A673 (cell line): ENCODE measurements at regions not wholly inside any gene's neighbourhood (a gene's known extent, or its start where the extent isn't known, plus 50 kb on each side); places are given as distances from the start of the nearest gene placed in this dataset.

Experiments used
- BruUV-seq: library from RNA; stranded (reverse); fragments of 400-500 nt; replicated peaks from 2 replicates; lab custom pipeline; 2021; lab: Mats Ljungman, UMichigan
- CTCF ChIA-PET: fragments of 300-600 bp; sonication (Branson Sonifier 250); formaldehyde crosslinking; loops from one replicate; lab custom pipeline; 2022; ENCODE audit warnings: antibody characterized with exemption; lab: Charles Lee
- POLR2A ChIA-PET: fragments of 300-600 bp; sonication (Branson Sonifier 250); formaldehyde crosslinking; loops from one replicate; lab custom pipeline; 2022; ENCODE audit warnings: antibody characterized with exemption; ENCODE audit not compliant: low non-redundant PET; lab: Charles Lee
- DNase-seq: peaks from one replicate; pipeline ENCODE4 v3.0.0-alpha.2; 2015; ENCODE audit warnings: low spot score
- H3K27ac ChIP-seq: fragments of 200-600 bp; sonication (generic); 2 replicates; pipeline ENCODE4 v1.5.1; 2016; ENCODE audit warnings: mixed run types, low read depth, mild to moderate bottlenecking, mixed read lengths, antibody characterized with exemption, low read length; ENCODE audit not compliant: poor library complexity, severe bottlenecking
- H3K27me3 ChIP-seq: fragments of 200-600 bp; sonication (generic); replicated peaks from 2 replicates; pipeline ENCODE4 v1.6.1; 2017; ENCODE audit warnings: mixed run types, low read depth, mild to moderate bottlenecking, mixed read lengths, antibody characterized with exemption, low read length; ENCODE audit not compliant: insufficient read depth, poor library complexity
- H3K36me3 ChIP-seq: fragments of 200-600 bp; sonication (generic); 2 replicates; pipeline ENCODE4 v1.6.1; 2016; ENCODE audit warnings: mixed run types, mild to moderate bottlenecking, mixed read lengths, antibody characterized with exemption, low read length; ENCODE audit not compliant: insufficient read depth, poor library complexity, severe bottlenecking
- H3K4me1 ChIP-seq: fragments of 200-600 bp; sonication (generic); 2 replicates; pipeline ENCODE4 v1.6.1; 2017; ENCODE audit warnings: mixed run types, mild to moderate bottlenecking, mixed read lengths, antibody characterized with exemption, low read length; ENCODE audit not compliant: insufficient read depth, poor library complexity, severe bottlenecking
- H3K4me3 ChIP-seq: fragments of 200-600 bp; sonication (generic); 2 replicates; pipeline ENCODE4 v1.5.1; 2016; ENCODE audit warnings: low read depth, mixed run types, mild to moderate bottlenecking, mixed read lengths, low read length; ENCODE audit not compliant: poor library complexity, severe bottlenecking
- H3K9me3 ChIP-seq: fragments of 200-600 bp; sonication (generic); 2 replicates; pipeline ENCODE4 v1.6.1; 2016; ENCODE audit warnings: mixed run types, low read depth, mild to moderate bottlenecking, mixed read lengths, antibody characterized with exemption, low read length; ENCODE audit not compliant: poor library complexity, severe bottlenecking
- EZH2 ChIP-seq: fragments of 200-600 bp; sonication (generic); IDR thresholded peaks from 2 replicates; pipeline ENCODE4 v1.6.1; 2017; ENCODE audit warnings: borderline replicate concordance, low read depth, mild to moderate bottlenecking, mixed read lengths, antibody characterized with exemption, low read length; ENCODE audit not compliant: poor library complexity, severe bottlenecking
- intact Hi-C: fragments of 100-400 bp; cut with micrococcal nuclease; formaldehyde crosslinking; loops from one replicate; pipeline ENCODE4 v1.10.0; 2022; ENCODE audit not compliant: unreplicated experiment
- TF ChIP-seq, protein P1 (sequence below): fragments of 300-800, 200-600 bp; sonication (generic); conservative IDR thresholded peaks from 2 replicates; pipeline ENCODE4 v1.5.1; 2017; ENCODE audit warnings: low read depth, mild to moderate bottlenecking, antibody characterized with exemption, low read length, moderate library complexity, mixed read lengths

DNA sequence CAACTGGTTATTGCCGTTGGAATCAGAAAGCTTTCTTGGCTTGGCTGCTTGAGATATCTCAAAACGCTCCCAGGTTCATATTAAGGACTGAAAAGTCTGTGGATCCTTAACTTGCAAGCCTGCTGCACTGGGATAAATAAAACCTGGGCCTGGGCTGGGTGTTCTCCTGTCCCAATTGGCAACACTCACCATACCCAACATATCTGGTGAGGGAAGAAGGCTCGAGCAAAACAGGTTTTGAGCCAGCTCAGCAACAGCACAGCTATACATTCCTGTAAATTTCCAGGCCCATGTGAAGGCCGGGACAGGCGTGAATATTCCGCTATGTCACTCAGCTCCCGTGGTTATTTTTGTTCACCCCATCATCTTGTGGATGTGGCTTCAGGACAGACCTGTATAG lies 169.0 kb upstream of the BCL6 start:
- Histone ChIP-seq H3K4me1 (no peaks in the 10 kb centered on the region), H3K4me3 (no peak overlapping the region), H3K27ac (no peak overlapping the region), H3K27me3 (no peaks in the 10 kb centered on the region), H3K9me3 (no peaks in the 10 kb centered on the region), H3K36me3 (no peaks in the 10 kb centered on the region)
- no TSS peak for BruUV-seq
- DNase-seq, result no peak
- CTCF ChIA-PET, result no interaction called here
- intact Hi-C loops, result no loop called here
- TF ChIP-seq, protein P1, sequence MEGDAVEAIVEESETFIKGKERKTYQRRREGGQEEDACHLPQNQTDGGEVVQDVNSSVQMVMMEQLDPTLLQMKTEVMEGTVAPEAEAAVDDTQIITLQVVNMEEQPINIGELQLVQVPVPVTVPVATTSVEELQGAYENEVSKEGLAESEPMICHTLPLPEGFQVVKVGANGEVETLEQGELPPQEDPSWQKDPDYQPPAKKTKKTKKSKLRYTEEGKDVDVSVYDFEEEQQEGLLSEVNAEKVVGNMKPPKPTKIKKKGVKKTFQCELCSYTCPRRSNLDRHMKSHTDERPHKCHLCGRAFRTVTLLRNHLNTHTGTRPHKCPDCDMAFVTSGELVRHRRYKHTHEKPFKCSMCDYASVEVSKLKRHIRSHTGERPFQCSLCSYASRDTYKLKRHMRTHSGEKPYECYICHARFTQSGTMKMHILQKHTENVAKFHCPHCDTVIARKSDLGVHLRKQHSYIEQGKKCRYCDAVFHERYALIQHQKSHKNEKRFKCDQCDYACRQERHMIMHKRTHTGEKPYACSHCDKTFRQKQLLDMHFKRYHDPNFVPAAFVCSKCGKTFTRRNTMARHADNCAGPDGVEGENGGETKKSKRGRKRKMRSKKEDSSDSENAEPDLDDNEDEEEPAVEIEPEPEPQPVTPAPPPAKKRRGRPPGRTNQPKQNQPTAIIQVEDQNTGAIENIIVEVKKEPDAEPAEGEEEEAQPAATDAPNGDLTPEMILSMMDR, result no peak
- no peak for TF ChIP-seq EZH2
- POLR2A ChIA-PET, result no interaction called here

DNA sequence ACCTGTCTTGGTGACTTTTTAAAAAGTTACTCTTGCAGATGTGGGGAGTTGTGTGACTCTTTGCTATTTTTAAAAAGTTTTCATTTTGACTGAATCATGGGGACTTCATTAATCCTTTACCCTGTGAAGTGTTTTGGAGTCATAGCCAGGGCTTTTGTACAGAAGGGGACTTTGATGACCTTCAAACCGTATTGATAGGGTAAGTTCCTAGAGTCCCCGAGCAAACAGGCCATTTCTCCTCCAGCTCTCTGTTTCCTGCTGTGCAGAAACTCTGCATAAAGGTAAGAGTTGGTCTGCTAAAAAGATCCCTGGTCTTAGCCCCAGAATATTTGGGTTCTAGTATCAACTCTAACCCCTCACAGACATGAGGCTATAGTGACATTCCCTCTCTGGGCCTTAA lies 170.8 kb upstream of the BCL6 start:
- POLR2A ChIA-PET, result no interaction called here
- H3K4me3 ChIP-seq, result no peak overlapping the region
- H3K4me1 ChIP-seq, result no peaks in the 10 kb centered on the region
- H3K27ac ChIP-seq, result no peak overlapping the region
- H3K36me3 ChIP-seq, result no peaks in the 10 kb centered on the region
- no peaks in the 10 kb centered on the region for H3K27me3 ChIP-seq
- no peak for TF ChIP-seq EZH2
- TF ChIP-seq, protein P1, result no peak
- DNase-seq, result no peak
- H3K9me3 ChIP-seq, result no peaks in the 10 kb centered on the region
- BruUV-seq, result no TSS peak
- intact Hi-C loops, result no loop called here
- CTCF ChIA-PET, result no interaction called here

DNA sequence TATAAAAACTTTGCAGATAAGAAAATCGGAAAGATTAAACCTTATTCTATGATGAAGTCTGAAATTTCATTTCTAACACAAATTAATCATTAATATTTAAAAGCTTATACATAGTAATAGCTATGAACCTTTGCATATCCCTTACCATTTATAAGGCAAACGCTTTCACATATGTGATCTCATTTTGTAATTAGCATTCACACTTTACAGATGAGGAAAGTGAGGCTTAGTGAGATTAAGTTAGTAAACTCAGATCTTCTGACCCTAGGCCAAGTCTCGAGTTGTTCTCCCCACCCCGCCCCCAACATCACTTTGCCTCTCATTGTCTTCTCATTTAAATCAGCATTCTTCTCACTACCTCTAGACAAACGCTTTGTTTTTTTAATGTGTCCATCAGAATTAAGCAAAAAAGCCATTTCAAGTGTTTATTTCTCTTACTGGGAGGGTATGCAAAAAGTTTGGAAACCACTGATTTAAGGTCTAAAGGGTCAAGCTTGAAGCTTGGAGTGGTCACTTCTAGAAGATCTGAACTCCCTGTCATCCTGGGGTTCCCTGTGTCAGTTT lies 172.9 kb upstream of the BCL6 start:
- no TSS peak for BruUV-seq
- H3K27ac ChIP-seq, result no peak overlapping the region
- POLR2A ChIA-PET, result no interaction called here
- H3K36me3 ChIP-seq, result no peaks in the 10 kb centered on the region
- no peak for DNase-seq
- CTCF ChIA-PET, result no interaction called here
- H3K4me1 ChIP-seq, result no peaks in the 10 kb centered on the region
- intact Hi-C loops, result no loop called here
- H3K27me3 ChIP-seq, result no peaks in the 10 kb centered on the region
- H3K9me3 ChIP-seq, result no peaks in the 10 kb centered on the region
- no peak for TF ChIP-seq EZH2
- TF ChIP-seq, protein P1, result no peak
- H3K4me3 ChIP-seq, result no peak overlapping the region
